Natural killer cell (primary cell): ENCODE measurements at regions not wholly inside any gene's neighbourhood (a gene's known extent, or its start where the extent isn't known, plus 50 kb on each side); places are given as distances from the start of the nearest gene placed in this dataset.
"Not testable (repeated sequence)": the region's sequence is repeated elsewhere in the genome, so short reads cannot be mapped to it uniquely, and the experiment has no call there.

Source experiments
- ATAC-seq, 3 donors: fragments of 150-1000 bp in 2 of 3; fragments of 200-7000 bp in 1 of 3; cut with Tn5 transposase; 1 replicate in 1 of 3; 2 replicates in 2 of 3; pipeline ENCODE4 v1.10.0; 2021; ENCODE audit warnings: mild to moderate bottlenecking in 2 of 3, moderate library complexity in 2 of 3
- DNase-seq, 2 donors: peaks; one replicate each; pipeline versions ENCODE4 v3.0.0 to v3.0.0-alpha.2; 2013 to 2021; ENCODE audit warnings: mixed read lengths in 1 of 2
- H3K27ac ChIP-seq: one replicate; pipeline ENCODE4 v1.5.1; 2013; ENCODE audit warnings: mild to moderate bottlenecking, low read length
- H3K27me3 ChIP-seq: one replicate; pipeline ENCODE4 v1.6.1; 2013; ENCODE audit warnings: low read length; ENCODE audit not compliant: control insufficient read depth, insufficient read depth
- H3K36me3 ChIP-seq: one replicate; pipeline ENCODE4 v1.6.1; 2013; ENCODE audit warnings: low read length; ENCODE audit not compliant: control insufficient read depth, insufficient read depth
- H3K4me1 ChIP-seq: one replicate; pipeline ENCODE4 v1.6.1; 2013; ENCODE audit warnings: low read length; ENCODE audit not compliant: control insufficient read depth, insufficient read depth
- H3K4me3 ChIP-seq: one replicate; pipeline ENCODE4 v1.5.1; 2013; ENCODE audit warnings: low read length
- H3K9me3 ChIP-seq: one replicate; pipeline ENCODE4 v1.6.1; 2013; ENCODE audit warnings: low read length; ENCODE audit not compliant: control insufficient read depth, insufficient read depth
- H3K27ac Mint-ChIP-seq, 2 donors: one replicate each; pipeline ENCODE4 v1.8.0; 2022; ENCODE audit warnings: mild to moderate bottlenecking in 2 of 2, mixed read lengths in 2 of 2, moderate library complexity in 1 of 2
- H3K27me3 Mint-ChIP-seq, 2 donors: one replicate each; pipeline ENCODE4 v1.8.0; 2022; ENCODE audit warnings: low read depth in 2 of 2, mixed read lengths in 2 of 2
- H3K36me3 Mint-ChIP-seq: one replicate; pipeline ENCODE4 v1.8.0; 2022; ENCODE audit warnings: mixed read lengths
- H3K4me1 Mint-ChIP-seq, 2 donors: one replicate each; pipeline ENCODE4 v1.8.0; 2022; ENCODE audit warnings: mixed read lengths in 2 of 2
- H3K4me3 Mint-ChIP-seq: one replicate; pipeline ENCODE4 v1.8.0; 2022; ENCODE audit warnings: mild to moderate bottlenecking, moderate library complexity, mixed read lengths
- H3K9me3 Mint-ChIP-seq, 2 donors: one replicate each; pipeline ENCODE4 v1.8.0; 2022; ENCODE audit warnings: mixed read lengths in 2 of 2
- CTCF ChIP-seq: fragments of 200-600 bp; IDR thresholded peaks from one replicate; pipeline ENCODE4 v1.8.0; 2022; ENCODE audit warnings: antibody characterized with exemption
- WGBS: methylation state at CpG from one replicate; pipeline ENCODE4 v1.1.7; 2013; ENCODE audit warnings: missing lambda C conversion rate; ENCODE audit not compliant: insufficient coverage; 5-methylcytosine and 5-hydroxymethylcytosine counted together
- intact Hi-C: fragments of 100-400 bp; cut with micrococcal nuclease; formaldehyde crosslinking; loops from one replicate; pipeline ENCODE4 v1.14.2; 2022

DNA sequence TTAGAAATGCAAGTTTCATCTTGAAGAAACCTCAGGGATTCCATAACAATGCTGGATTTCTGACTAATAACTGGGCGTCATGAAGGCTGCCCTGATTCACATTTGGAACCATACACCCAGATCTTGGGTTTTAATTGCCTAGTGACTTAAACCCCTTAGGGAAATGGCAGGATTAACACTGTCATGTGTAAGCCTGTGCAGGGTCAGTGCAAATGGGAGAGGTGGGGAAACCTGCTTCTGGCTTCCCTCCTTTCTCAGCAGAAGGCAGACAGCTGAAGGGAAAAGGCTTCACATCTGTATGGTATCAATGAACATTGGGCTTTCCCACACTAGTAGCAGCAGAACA, 364.2 kb downstream of the ANKRD30A start:
- no peaks in the 10 kb centered on the region for H3K27me3 ChIP-seq
- no peaks in the 10 kb centered on the region for H3K4me1 Mint-ChIP-seq
- DNase-seq (no peak), ATAC-seq (no peak)
- intact Hi-C loops, result no loop called here
- no peaks in the 10 kb centered on the region for H3K9me3 ChIP-seq
- no peak for TF ChIP-seq CTCF
- no peak overlapping the region for H3K4me3 Mint-ChIP-seq
- H3K36me3 ChIP-seq, result no peaks in the 10 kb centered on the region
- no peak overlapping the region for H3K27ac Mint-ChIP-seq
- no peak overlapping the region for H3K27ac ChIP-seq
- no peaks in the 10 kb centered on the region for H3K36me3 Mint-ChIP-seq
- 88% methylated on average over 1 of the region's 1 CpG for WGBS
- no peaks in the 10 kb centered on the region for H3K27me3 Mint-ChIP-seq
- H3K4me3 ChIP-seq, result no peak overlapping the region
- no peaks in the 10 kb centered on the region for H3K4me1 ChIP-seq
- H3K9me3 Mint-ChIP-seq, result peaks cover 7 to 10% of the 10 kb centered on the region in 2 donors

GRCh38 chr10:37488792-37489657, 363.6 kb downstream of the ANKRD30A start:
- H3K27me3 Mint-ChIP-seq, result no peaks in the 10 kb centered on the region
- H3K9me3 Mint-ChIP-seq, result peaks cover 7 to 10% of the 10 kb centered on the region in 2 donors
- H3K27me3 ChIP-seq, result no peaks in the 10 kb centered on the region
- TF ChIP-seq CTCF, result no peak
- intact Hi-C loops, result no loop called here
- DNase-seq, result no peak
- no peak overlapping the region for H3K4me3 ChIP-seq
- H3K9me3 ChIP-seq, result no peaks in the 10 kb centered on the region
- H3K36me3 ChIP-seq, result no peaks in the 10 kb centered on the region
- H3K4me1 ChIP-seq, result no peaks in the 10 kb centered on the region
- ATAC-seq, result no peak
- WGBS, result 79% methylated on average over 10 of the region's 10 CpGs
- no peak overlapping the region for H3K27ac Mint-ChIP-seq
- H3K4me3 Mint-ChIP-seq, result no peak overlapping the region
- H3K36me3 Mint-ChIP-seq, result no peaks in the 10 kb centered on the region
- H3K27ac ChIP-seq, result no peak overlapping the region
- no peaks in the 10 kb centered on the region for H3K4me1 Mint-ChIP-seq

DNA sequence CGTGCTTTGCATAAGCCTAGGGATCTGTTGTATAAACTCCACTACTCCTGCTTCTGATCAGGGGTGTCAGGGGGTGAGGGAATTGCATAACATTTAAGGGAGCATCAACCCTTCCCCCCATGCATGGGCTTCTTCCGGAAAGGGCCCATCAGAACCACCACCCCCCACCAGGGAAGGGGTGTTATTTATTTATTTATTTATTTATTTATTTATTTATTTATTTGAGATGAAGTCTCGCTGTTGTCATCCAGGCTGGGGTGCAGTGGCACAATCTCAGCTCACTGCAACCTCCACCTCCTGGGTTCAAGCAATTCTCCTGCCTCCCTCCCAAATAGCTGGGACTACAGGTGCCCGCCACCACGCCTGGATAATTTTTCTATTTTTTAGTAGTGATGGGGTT, 355.2 kb downstream of the ANKRD30A start:
- H3K27me3 ChIP-seq, H3K27ac ChIP-seq, intact Hi-C loops, H3K9me3 ChIP-seq, H3K4me1 Mint-ChIP-seq, H3K4me3 Mint-ChIP-seq, H3K27ac Mint-ChIP-seq, DNase-seq, H3K4me3 ChIP-seq, H3K4me1 ChIP-seq, ATAC-seq, H3K9me3 Mint-ChIP-seq, H3K36me3 Mint-ChIP-seq, H3K27me3 Mint-ChIP-seq, H3K36me3 ChIP-seq: not testable (repeated sequence)
- WGBS, result 57% methylated on average over 1 of the region's 5 CpGs

- intact Hi-C loops, result no loop called here
- H3K9me3 ChIP-seq, result peaks cover 3% of the 10 kb centered on the region
- no peak for ATAC-seq
- no peak overlapping the region for H3K27ac Mint-ChIP-seq
- no peaks in the 10 kb centered on the region for H3K27me3 ChIP-seq
- H3K27ac ChIP-seq, result no peak overlapping the region
- peaks cover 7% of the 10 kb centered on the region for H3K36me3 Mint-ChIP-seq
- no peaks in the 10 kb centered on the region for H3K36me3 ChIP-seq
- H3K9me3 Mint-ChIP-seq, result peaks cover 2 to 5% of the 10 kb centered on the region in 2 donors
- no peaks in the 10 kb centered on the region for H3K4me1 ChIP-seq
- H3K4me1 Mint-ChIP-seq, result no peaks in the 10 kb centered on the region
- no peak for DNase-seq
- H3K27me3 Mint-ChIP-seq, result no peaks in the 10 kb centered on the region
- no peak overlapping the region for H3K4me3 Mint-ChIP-seq
- WGBS, result 87% methylated on average over 6 of the region's 7 CpGs
- no peak for TF ChIP-seq CTCF
- no peak overlapping the region for H3K4me3 ChIP-seq
Observed at GRCh38 chr10:37479469-37479868, 354.1 kb downstream of the ANKRD30A start.
